Panc1 (cell line): ENCODE measurements at regions not wholly inside any gene's neighbourhood (a gene's known extent, or its start where the extent isn't known, plus 50 kb on each side); places are given as distances from the start of the nearest gene placed in this dataset.

ENCODE experiments used
- ATAC-seq: fragments of 200-7000 bp; cut with Tn5 transposase; 2 replicates; pipeline ENCODE4 v1.9.1; 2020; ENCODE audit warnings: mild to moderate bottlenecking, moderate library complexity
- BruUV-seq: library from RNA; stranded (reverse); fragments of 400-500 nt; replicated peaks from 2 replicates; lab custom pipeline; 2021; lab: Mats Ljungman, UMichigan
- CTCF ChIA-PET: fragments of 300-600 bp; sonication (Branson Sonifier 250); formaldehyde crosslinking; loops from one replicate; lab custom pipeline; 2022; ENCODE audit warnings: antibody characterized with exemption; lab: Charles Lee
- POLR2A ChIA-PET: fragments of 300-600 bp; sonication (Branson Sonifier 250); formaldehyde crosslinking; loops from one replicate; lab custom pipeline; 2022; ENCODE audit warnings: antibody characterized with exemption; lab: Charles Lee
- DNase-seq: peaks from one replicate; pipeline ENCODE4 v3.0.0-alpha.2; 2010; ENCODE audit warnings: low read depth, low spot score
- H3K27ac ChIP-seq: 2 replicates; pipeline ENCODE4 v1.5.1; 2011; ENCODE audit warnings: mild to moderate bottlenecking, low read length, inconsistent platforms
- H3K27me3 ChIP-seq: fragments of 200-500 bp; sonication (Bioruptor generic); 2 replicates; pipeline ENCODE4 v1.6.0; 2014; ENCODE audit warnings: low read length, inconsistent platforms; ENCODE audit not compliant: control insufficient read depth, insufficient read depth
- H3K36me3 ChIP-seq: fragments of 200-500 bp; sonication (Bioruptor generic); 2 replicates; pipeline ENCODE4 v1.5.1; 2014; ENCODE audit warnings: inconsistent platforms, mild to moderate bottlenecking, low read length, moderate library complexity; ENCODE audit not compliant: control insufficient read depth, insufficient read depth
- H3K4me1 ChIP-seq: 2 replicates; pipeline ENCODE4 v1.5.1; 2011; ENCODE audit warnings: inconsistent platforms, mild to moderate bottlenecking, low read length, moderate library complexity; ENCODE audit not compliant: control insufficient read depth, insufficient read depth
- H3K4me3 ChIP-seq, 2 experiments: 2 replicates each; pipeline ENCODE4 v1.5.1; 2011 to 2012; ENCODE audit warnings: low read depth in 2 of 2, low read length in 2 of 2, mild to moderate bottlenecking in 2 of 2, inconsistent platforms in 1 of 2, moderate library complexity in 1 of 2
- H3K9me3 ChIP-seq: fragments of 200-500 bp; sonication (Bioruptor generic); 2 replicates; pipeline ENCODE4 v1.5.1; 2014; ENCODE audit warnings: low read depth, mild to moderate bottlenecking, inconsistent platforms, low read length, moderate library complexity; ENCODE audit not compliant: control insufficient read depth, insufficient read depth
- POLR2AphosphoS5 ChIP-seq: IDR thresholded peaks from 2 replicates; pipeline ENCODE4 v1.6.1; 2012; ENCODE audit warnings: mild to moderate bottlenecking, low read depth, low read length, moderate library complexity
- SIN3A ChIP-seq: IDR thresholded peaks from 2 replicates; pipeline ENCODE4 v1.6.1; 2012; ENCODE audit warnings: low read depth, mild to moderate bottlenecking, low read length, moderate library complexity, borderline replicate concordance; ENCODE audit not compliant: insufficient read depth
- TCF7L2 ChIP-seq: IDR thresholded peaks from 2 replicates; pipeline ENCODE4 v1.6.1; 2011; ENCODE audit warnings: mild to moderate bottlenecking, low read depth, low read length, inconsistent platforms
- in situ Hi-C: cut with HindIII; loops from 2 replicates; pipeline ENCODE4 v1.10.0; 2016; ENCODE audit warnings: low sequenced_read_pairs, low pct_unique_long_range_greater_than_20kb
- intact Hi-C: fragments of 100-400 bp; cut with micrococcal nuclease; formaldehyde crosslinking; loops from one replicate; pipeline ENCODE4 v1.10.0; 2022; ENCODE audit not compliant: unreplicated experiment
- TF ChIP-seq, protein P1 (sequence below), 2 experiments: IDR thresholded peaks; 2 replicates each; pipeline ENCODE4 v1.6.1; 2011 to 2012; ENCODE audit warnings: low read depth in 2 of 2, control low read depth in 1 of 2, low read length in 1 of 2, mild to moderate bottlenecking in 1 of 2, moderate library complexity in 1 of 2; ENCODE audit not compliant: insufficient read depth in 1 of 2
- TF ChIP-seq, protein P2 (sequence below): fragments of 450-650 bp; IDR thresholded peaks from 2 replicates; pipeline ENCODE4 v1.5.1; 2017; ENCODE audit warnings: mild to moderate bottlenecking

DNA sequence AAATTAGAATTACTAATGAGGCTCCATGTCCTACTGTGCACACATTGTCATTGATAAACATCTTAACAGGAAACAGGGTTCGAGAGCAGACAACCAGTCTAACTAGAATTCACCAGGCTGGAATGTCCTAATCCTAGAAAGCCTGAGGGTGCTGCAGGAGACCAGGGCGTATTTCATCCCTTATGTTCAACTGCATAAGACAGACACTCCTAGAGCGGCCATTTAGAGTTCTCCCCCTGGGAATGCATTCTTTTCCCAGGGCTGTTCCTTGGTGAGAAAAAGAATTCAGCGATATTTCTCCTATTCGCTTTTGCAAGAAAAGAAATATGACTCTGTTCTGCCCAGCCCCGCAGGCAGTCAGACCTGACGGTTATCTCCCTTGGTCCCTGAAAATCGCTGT is 486.0 kb downstream of the REEP3 start:
- no peak for ATAC-seq
- BruUV-seq, result no TSS peak
- in situ Hi-C loops, result no loop called here
- ChIA-PET CTCF (no interaction called here), POLR2A (no interaction called here)
- no peaks in the 10 kb centered on the region for H3K4me1 ChIP-seq
- TF ChIP-seq, protein P1, sequence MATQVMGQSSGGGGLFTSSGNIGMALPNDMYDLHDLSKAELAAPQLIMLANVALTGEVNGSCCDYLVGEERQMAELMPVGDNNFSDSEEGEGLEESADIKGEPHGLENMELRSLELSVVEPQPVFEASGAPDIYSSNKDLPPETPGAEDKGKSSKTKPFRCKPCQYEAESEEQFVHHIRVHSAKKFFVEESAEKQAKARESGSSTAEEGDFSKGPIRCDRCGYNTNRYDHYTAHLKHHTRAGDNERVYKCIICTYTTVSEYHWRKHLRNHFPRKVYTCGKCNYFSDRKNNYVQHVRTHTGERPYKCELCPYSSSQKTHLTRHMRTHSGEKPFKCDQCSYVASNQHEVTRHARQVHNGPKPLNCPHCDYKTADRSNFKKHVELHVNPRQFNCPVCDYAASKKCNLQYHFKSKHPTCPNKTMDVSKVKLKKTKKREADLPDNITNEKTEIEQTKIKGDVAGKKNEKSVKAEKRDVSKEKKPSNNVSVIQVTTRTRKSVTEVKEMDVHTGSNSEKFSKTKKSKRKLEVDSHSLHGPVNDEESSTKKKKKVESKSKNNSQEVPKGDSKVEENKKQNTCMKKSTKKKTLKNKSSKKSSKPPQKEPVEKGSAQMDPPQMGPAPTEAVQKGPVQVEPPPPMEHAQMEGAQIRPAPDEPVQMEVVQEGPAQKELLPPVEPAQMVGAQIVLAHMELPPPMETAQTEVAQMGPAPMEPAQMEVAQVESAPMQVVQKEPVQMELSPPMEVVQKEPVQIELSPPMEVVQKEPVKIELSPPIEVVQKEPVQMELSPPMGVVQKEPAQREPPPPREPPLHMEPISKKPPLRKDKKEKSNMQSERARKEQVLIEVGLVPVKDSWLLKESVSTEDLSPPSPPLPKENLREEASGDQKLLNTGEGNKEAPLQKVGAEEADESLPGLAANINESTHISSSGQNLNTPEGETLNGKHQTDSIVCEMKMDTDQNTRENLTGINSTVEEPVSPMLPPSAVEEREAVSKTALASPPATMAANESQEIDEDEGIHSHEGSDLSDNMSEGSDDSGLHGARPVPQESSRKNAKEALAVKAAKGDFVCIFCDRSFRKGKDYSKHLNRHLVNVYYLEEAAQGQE (IDR thresholded peaks at IDR 0.05; ENCODE audit: insufficient read depth in 1 of 2, low read depth in 2 of 2, low read length in 1 of 2), result no peak
- no peak for TF ChIP-seq SIN3A
- TF ChIP-seq TCF7L2, result no peak
- TF ChIP-seq, protein P2, sequence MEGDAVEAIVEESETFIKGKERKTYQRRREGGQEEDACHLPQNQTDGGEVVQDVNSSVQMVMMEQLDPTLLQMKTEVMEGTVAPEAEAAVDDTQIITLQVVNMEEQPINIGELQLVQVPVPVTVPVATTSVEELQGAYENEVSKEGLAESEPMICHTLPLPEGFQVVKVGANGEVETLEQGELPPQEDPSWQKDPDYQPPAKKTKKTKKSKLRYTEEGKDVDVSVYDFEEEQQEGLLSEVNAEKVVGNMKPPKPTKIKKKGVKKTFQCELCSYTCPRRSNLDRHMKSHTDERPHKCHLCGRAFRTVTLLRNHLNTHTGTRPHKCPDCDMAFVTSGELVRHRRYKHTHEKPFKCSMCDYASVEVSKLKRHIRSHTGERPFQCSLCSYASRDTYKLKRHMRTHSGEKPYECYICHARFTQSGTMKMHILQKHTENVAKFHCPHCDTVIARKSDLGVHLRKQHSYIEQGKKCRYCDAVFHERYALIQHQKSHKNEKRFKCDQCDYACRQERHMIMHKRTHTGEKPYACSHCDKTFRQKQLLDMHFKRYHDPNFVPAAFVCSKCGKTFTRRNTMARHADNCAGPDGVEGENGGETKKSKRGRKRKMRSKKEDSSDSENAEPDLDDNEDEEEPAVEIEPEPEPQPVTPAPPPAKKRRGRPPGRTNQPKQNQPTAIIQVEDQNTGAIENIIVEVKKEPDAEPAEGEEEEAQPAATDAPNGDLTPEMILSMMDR, result no peak
- TF ChIP-seq POLR2AphosphoS5, result no peak
- H3K9me3 ChIP-seq, result no peaks in the 10 kb centered on the region
- intact Hi-C loops, result no loop called here
- H3K36me3 ChIP-seq, result no peaks in the 10 kb centered on the region
- H3K27me3 ChIP-seq, result no peaks in the 10 kb centered on the region
- no peak overlapping the region for H3K4me3 ChIP-seq
- DNase-seq, result no peak
- no peak overlapping the region for H3K27ac ChIP-seq

DNA sequence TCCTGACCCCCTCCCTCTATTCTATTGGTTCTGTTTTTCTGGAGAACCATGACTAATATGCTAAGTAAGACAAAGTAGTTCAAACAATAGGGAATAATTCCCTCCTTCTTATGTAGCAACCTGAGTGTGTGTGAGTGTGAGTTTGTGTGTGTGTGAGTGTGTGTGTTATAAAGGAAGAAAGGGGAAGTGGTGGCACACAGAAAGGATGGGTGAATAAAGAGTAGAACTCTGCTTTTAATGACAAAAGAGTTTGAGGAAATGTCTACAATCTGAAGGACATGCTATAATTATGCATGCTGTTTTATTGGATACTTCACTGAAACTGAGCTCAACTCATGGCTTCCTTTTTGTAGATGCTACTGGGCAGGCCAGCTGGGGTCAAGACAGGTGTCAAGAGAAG is 489.5 kb downstream of the REEP3 start:
- H3K4me3 ChIP-seq, result no peak overlapping the region
- no peak overlapping the region for H3K27ac ChIP-seq
- CTCF ChIA-PET, result no interaction called here
- H3K36me3 ChIP-seq, result no peaks in the 10 kb centered on the region
- no peak for ATAC-seq
- no peak for DNase-seq
- TF ChIP-seq TCF7L2, result no peak
- TF ChIP-seq, protein P1 (IDR thresholded peaks at IDR 0.05; ENCODE audit: insufficient read depth in 1 of 2, low read depth in 2 of 2, low read length in 1 of 2), result no peak
- TF ChIP-seq POLR2AphosphoS5, result no peak
- no peak for TF ChIP-seq SIN3A
- TF ChIP-seq, protein P2, result no peak
- no peaks in the 10 kb centered on the region for H3K27me3 ChIP-seq
- POLR2A ChIA-PET, result no interaction called here
- no peaks in the 10 kb centered on the region for H3K9me3 ChIP-seq
- in situ Hi-C loops (no loop called here), intact Hi-C loops (no loop called here)
- no peaks in the 10 kb centered on the region for H3K4me1 ChIP-seq
- BruUV-seq, result no TSS peak
